ENCODE measurements at regions not wholly inside any gene's neighbourhood (a gene's known extent, or its start where the extent isn't known, plus 50 kb on each side); places are given as distances from the start of the nearest gene placed in this dataset.

GRCh38 chr3:43222590-43222989 is 63.8 kb upstream of the SNRK start:
- dilution Hi-C loops (cut with MboI; ENCODE audit: extremely low pct_ligation_motif_present, low sequenced_read_pairs): no loop called here
- Histone ChIP-seq H3K4me2 (ENCODE audit: insufficient read depth, low read length) (no peak overlapping the region), H3K4me3 (replicated peaks in 1 of 3; ENCODE audit: insufficient read depth in 1 of 3, low read depth in 1 of 3, low read length in 3 of 3) (no peak overlapping the region), H3K27ac (ENCODE audit: insufficient read depth, low read depth, low read length) (no peak overlapping the region), H3K9me3 (replicated peaks; ENCODE audit: control insufficient read depth, insufficient read depth, low read length) (no peaks in the 10 kb centered on the region), H3K36me3 (ENCODE audit: control insufficient read depth in 2 of 2, extremely low read depth in 1 of 2, insufficient read depth in 2 of 2, low read length in 2 of 2) (no peaks in the 10 kb centered on the region), H3K9ac (replicated peaks; ENCODE audit: extremely low read depth, insufficient read depth, low read length) (no peak overlapping the region), H3K4me1 (ENCODE audit: control insufficient read depth, extremely low read depth, insufficient read depth, low read length) (peaks cover under 1% of the 10 kb centered on the region), H2AFZ (ENCODE audit: low read depth, low read length) (no peak overlapping the region), H4K20me1 (replicated peaks; ENCODE audit: control insufficient read depth, extremely low read depth, insufficient read depth, low read length) (no peaks in the 10 kb centered on the region), H3K9me1 (replicated peaks; ENCODE audit: control insufficient read depth, extremely low read depth, insufficient read depth, low read length) (no peaks in the 10 kb centered on the region), H3K27me3 (ENCODE audit: control insufficient read depth in 2 of 2, insufficient read depth in 2 of 2, low read length in 2 of 2) (no peaks in the 10 kb centered on the region), H3K79me2 (ENCODE audit: control insufficient read depth, insufficient read depth, low read length) (peaks cover 2% of the 10 kb centered on the region)
- BruUV-seq (replicated peaks): no TSS peak
- ChIA-PET CTCF (interaction anchor here (1.4 to 3.5 kb wide), 4 partner anchors 9 to 280 kb away, joined by 4 to 45 read pairs (median 24); partner anchors contain the start of gene SNRK), POLR2A (no interaction called here)
- intact Hi-C loops (cut with micrococcal nuclease): loop anchor here (2.0 to 10.0 kb wide), 4 partner anchors 24 to 972 kb away; no protein-coding TSS in a partner anchor
- TF ChIP-seq MAX (IDR thresholded peaks at IDR 0.05; ENCODE audit: insufficient read depth, insufficient read length) (no peak), GATA2 (IDR thresholded peaks at IDR 0.05; ENCODE audit: insufficient read depth, insufficient read length, low read depth, low read length) (no peak), JUN (IDR thresholded peaks at IDR 0.05; ENCODE audit: borderline replicate concordance, insufficient read depth, insufficient read length, low read depth) (no peak), EZH2 (IDR thresholded peaks at IDR 0.05; ENCODE audit: borderline replicate concordance, low read depth, low read length, severe bottlenecking) (no peak), POLR2A (IDR thresholded peaks at IDR 0.05; ENCODE audit: low read depth, low read length) (no peak), CTCF (IDR thresholded peaks at IDR 0.05; ENCODE audit: extremely low read depth in 1 of 2, insufficient read depth in 1 of 2, low read depth in 1 of 2, low read length in 2 of 2) (no peak), POLR2AphosphoS5 (IDR thresholded peaks at IDR 0.05; ENCODE audit: insufficient read depth, low read depth, low read length) (no peak), FOS (IDR thresholded peaks at IDR 0.05; ENCODE audit: borderline replicate concordance, insufficient read depth, low read length) (no peak), MYC (IDR thresholded peaks at IDR 0.05; ENCODE audit: low read depth, low read length) (no peak)
- FAIRE-seq (no peak), DNase-seq (ENCODE audit: low read depth, low spot score) (no peak)
